ENCODE measurements at regions not wholly inside any gene's neighbourhood (a gene's known extent, or its start where the extent isn't known, plus 50 kb on each side); places are given as distances from the start of the nearest gene placed in this dataset.

GRCh38 chr4:104682311-104682710 lies 187.6 kb upstream of the CXXC4 start:
- TF ChIP-seq CEBPB (IDR thresholded peaks at IDR 0.05) (no peak), YY1 (IDR thresholded peaks at IDR 0.05; ENCODE audit: low read depth) (no peak), RAD21 (IDR thresholded peaks at IDR 0.05; ENCODE audit: low read depth) (no peak), TCF12 (IDR thresholded peaks at IDR 0.05; ENCODE audit: low read depth) (no peak), TEAD4 (IDR thresholded peaks at IDR 0.05) (no peak), EP300 (IDR thresholded peaks at IDR 0.05; ENCODE audit: borderline replicate concordance) (no peak), REST (IDR thresholded peaks at IDR 0.05; ENCODE audit: low read depth) (no peak), ZBTB7A (IDR thresholded peaks at IDR 0.05; ENCODE audit: low read depth) (no peak), TAF1 (IDR thresholded peaks at IDR 0.05; ENCODE audit: low read depth) (no peak)
- TF ChIP-seq, protein P1, sequence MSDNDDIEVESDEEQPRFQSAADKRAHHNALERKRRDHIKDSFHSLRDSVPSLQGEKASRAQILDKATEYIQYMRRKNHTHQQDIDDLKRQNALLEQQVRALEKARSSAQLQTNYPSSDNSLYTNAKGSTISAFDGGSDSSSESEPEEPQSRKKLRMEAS (IDR thresholded peaks at IDR 0.05) = no peak

Measured in Ishikawa (cell line).